ENCODE measurements at regions not wholly inside any gene's neighbourhood (a gene's known extent, or its start where the extent isn't known, plus 50 kb on each side); places are given as distances from the start of the nearest gene placed in this dataset.
"Not testable (repeated sequence)": the region's sequence is repeated elsewhere in the genome, so short reads cannot be mapped to it uniquely, and the experiment has no call there.

DNA sequence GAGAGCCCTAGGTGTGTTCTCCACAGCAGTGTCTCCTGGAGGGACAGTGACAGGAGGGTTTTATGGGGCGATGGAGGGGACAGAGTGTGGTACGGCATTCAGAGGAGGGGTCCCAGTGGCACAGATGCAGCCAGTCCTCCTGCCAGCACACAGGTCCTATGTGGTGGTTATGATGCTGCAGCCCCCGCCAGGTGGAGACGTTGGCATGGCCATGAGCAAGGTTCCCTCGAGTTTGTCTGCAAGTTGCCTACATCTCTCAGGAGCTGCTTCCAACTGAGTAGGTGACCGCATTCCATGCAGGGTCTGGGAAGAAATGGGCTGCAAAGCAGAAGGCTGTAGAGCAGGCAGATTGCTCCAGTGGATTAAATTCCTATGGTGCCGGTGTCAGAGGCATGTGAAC, 646.0 kb downstream of the TBC1D22A start:
- H3K27ac ChIP-seq (ENCODE audit: low read depth in 2 of 2, low read length in 2 of 2): no peak overlapping the region
- no peaks in the 10 kb centered on the region for H3K36me3 ChIP-seq (ENCODE audit: control insufficient read depth in 2 of 2, insufficient read depth in 2 of 2, low read length in 2 of 2)
- no peak overlapping the region for H3K4me3 ChIP-seq (ENCODE audit: low read length in 2 of 2)
- peaks cover 0 to 2% of the 10 kb centered on the region in 2 donors for H3K27me3 ChIP-seq (ENCODE audit: control insufficient read depth in 2 of 2, insufficient read depth in 2 of 2, low read length in 2 of 2)
- H3K9me3 ChIP-seq (ENCODE audit: control insufficient read depth in 2 of 2, low read length in 2 of 2): no peaks in the 10 kb centered on the region
- H3K4me1 ChIP-seq (ENCODE audit: control insufficient read depth in 2 of 2, insufficient read depth in 2 of 2, low read length in 2 of 2): no peaks in the 10 kb centered on the region
- no peak overlapping the region for H3K9ac ChIP-seq (ENCODE audit: low read depth in 1 of 2, low read length in 2 of 2)

DNA sequence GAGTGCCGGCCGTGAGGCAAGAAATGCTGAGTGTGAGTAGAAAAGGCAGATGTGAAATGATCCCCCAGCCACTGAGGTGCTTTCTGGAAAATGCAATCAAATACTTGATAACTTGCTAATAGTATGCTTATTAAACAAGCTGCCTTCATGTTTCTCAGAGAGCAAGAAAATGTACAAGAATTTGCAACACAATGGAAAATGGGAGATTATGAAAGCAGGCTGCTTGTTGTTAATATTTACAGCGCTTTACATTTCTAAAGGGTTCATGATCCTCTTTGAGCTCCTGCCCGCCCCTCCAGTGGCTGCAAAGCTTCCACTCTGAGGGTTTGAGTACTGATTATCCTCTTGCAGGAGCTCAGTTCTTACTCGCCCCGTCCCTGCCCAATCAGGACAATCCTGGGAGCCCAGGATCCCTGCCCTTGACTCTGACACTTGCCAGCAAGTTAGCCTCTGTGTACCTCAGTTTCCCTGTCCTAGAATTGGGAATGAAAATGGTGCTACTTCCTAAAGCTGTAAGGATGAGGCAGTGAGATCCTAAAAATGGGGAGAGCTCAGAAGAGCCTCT, 645.1 kb downstream of the TBC1D22A start:
- H3K27ac ChIP-seq (ENCODE audit: low read depth in 2 of 2, low read length in 2 of 2): no peak overlapping the region
- H3K36me3 ChIP-seq (ENCODE audit: control insufficient read depth in 2 of 2, insufficient read depth in 2 of 2, low read length in 2 of 2): no peaks in the 10 kb centered on the region
- H3K9me3 ChIP-seq (ENCODE audit: control insufficient read depth in 2 of 2, low read length in 2 of 2): no peaks in the 10 kb centered on the region
- no peak overlapping the region for H3K9ac ChIP-seq (ENCODE audit: low read depth in 1 of 2, low read length in 2 of 2)
- no peak overlapping the region for H3K4me3 ChIP-seq (ENCODE audit: low read length in 2 of 2)
- H3K4me1 ChIP-seq (ENCODE audit: control insufficient read depth in 2 of 2, insufficient read depth in 2 of 2, low read length in 2 of 2): no peaks in the 10 kb centered on the region
- H3K27me3 ChIP-seq (ENCODE audit: control insufficient read depth in 2 of 2, insufficient read depth in 2 of 2, low read length in 2 of 2): peaks cover 0 to 2% of the 10 kb centered on the region in 2 donors

DNA sequence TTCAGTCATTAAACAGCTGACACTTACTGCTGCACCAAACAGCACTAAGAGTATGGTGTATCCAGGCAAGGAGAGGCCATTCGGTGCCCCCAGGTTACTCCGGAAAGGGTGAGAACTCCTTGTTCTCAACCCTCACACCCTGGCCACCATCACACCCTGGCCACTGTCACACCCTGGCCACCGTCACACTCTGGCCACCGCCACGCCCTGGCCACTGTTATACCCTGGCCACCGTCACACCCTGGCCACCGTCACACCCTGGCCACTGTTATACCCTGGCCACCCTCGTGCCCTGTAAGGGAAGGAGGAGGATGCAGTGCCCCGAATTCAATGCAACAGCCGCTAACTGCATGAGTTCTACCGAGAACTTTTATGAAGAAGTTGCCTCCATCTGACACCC, 644.4 kb downstream of the TBC1D22A start:
- peaks cover 0 to 2% of the 10 kb centered on the region in 2 donors for H3K27me3 ChIP-seq (ENCODE audit: control insufficient read depth in 2 of 2, insufficient read depth in 2 of 2, low read length in 2 of 2)
- H3K27ac ChIP-seq (ENCODE audit: low read depth in 2 of 2, low read length in 2 of 2): no peak overlapping the region
- H3K4me3 ChIP-seq (ENCODE audit: low read length in 2 of 2): no peak overlapping the region
- H3K4me1 ChIP-seq (ENCODE audit: control insufficient read depth in 2 of 2, insufficient read depth in 2 of 2, low read length in 2 of 2): no peaks in the 10 kb centered on the region
- no peaks in the 10 kb centered on the region for H3K9me3 ChIP-seq (ENCODE audit: control insufficient read depth in 2 of 2, low read length in 2 of 2)
- H3K36me3 ChIP-seq (ENCODE audit: control insufficient read depth in 2 of 2, insufficient read depth in 2 of 2, low read length in 2 of 2): no peaks in the 10 kb centered on the region
- H3K9ac ChIP-seq (ENCODE audit: low read depth in 1 of 2, low read length in 2 of 2): no peak overlapping the region

DNA sequence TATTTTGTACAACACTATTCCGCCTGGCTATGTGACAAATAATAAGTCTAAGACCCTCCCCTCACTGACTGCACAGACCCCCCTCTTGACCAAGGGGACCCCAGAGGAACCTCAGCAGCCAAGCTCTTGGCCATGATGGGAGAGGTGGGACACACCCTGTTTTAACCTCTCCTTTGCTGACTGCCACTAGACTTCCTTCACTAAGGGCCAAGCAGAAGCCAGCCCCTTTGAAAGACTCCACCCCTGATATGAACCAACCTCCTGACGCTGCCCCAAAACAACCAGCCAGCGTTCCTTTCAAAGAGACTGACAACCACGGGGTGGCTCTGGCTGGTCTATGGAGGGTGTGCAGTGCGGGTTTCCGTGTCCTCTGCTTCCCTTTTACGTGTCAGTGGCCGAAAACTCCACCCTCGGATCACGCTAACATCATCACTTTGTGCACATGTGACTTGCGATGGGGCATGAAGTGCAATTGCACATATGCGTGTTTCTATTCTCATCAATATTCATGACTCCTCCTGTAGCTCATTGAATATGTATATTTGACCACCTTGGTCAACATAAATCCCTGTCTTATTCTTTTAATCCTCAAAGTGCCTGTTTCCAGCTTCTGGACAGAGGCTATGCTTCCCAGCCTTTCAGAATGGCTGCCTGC, 643.9 kb downstream of the TBC1D22A start:
- Histone ChIP-seq H3K4me1 (ENCODE audit: control insufficient read depth in 2 of 2, insufficient read depth in 2 of 2, low read length in 2 of 2) (no peaks in the 10 kb centered on the region), H3K36me3 (ENCODE audit: control insufficient read depth in 2 of 2, insufficient read depth in 2 of 2, low read length in 2 of 2) (no peaks in the 10 kb centered on the region), H3K4me3 (ENCODE audit: low read length in 2 of 2) (no peak overlapping the region), H3K9me3 (ENCODE audit: control insufficient read depth in 2 of 2, low read length in 2 of 2) (no peaks in the 10 kb centered on the region), H3K27me3 (ENCODE audit: control insufficient read depth in 2 of 2, insufficient read depth in 2 of 2, low read length in 2 of 2) (peaks cover 0 to 2% of the 10 kb centered on the region in 2 donors), H3K27ac (ENCODE audit: low read depth in 2 of 2, low read length in 2 of 2) (no peak overlapping the region), H3K9ac (ENCODE audit: low read depth in 1 of 2, low read length in 2 of 2) (no peak overlapping the region)

DNA sequence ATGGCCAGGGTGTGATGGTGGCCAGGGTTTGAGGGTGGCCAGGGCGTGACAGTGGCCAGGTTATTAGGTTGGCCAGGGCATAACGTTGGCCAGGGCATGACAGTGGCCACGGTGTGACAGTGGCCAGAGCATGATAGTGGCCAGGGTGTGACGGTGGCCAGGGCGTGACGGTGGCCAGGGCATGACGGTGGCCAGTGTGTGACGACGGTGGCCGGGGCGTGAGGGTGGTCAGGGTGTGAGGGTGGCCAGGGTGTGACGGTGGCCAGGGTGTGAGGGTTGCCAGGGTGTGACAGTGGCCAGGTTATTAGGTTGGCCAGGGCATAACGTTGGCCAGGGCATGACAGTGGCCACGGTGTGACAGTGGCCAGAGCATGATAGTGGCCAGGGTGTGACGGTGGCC, 642.8 kb downstream of the TBC1D22A start:
- not testable (repeated sequence) for H3K27me3 ChIP-seq (ENCODE audit: control insufficient read depth in 2 of 2, insufficient read depth in 2 of 2, low read length in 2 of 2); H3K9ac ChIP-seq (ENCODE audit: low read depth in 1 of 2, low read length in 2 of 2); H3K9me3 ChIP-seq (ENCODE audit: control insufficient read depth in 2 of 2, low read length in 2 of 2); H3K4me1 ChIP-seq (ENCODE audit: control insufficient read depth in 2 of 2, insufficient read depth in 2 of 2, low read length in 2 of 2); H3K36me3 ChIP-seq (ENCODE audit: control insufficient read depth in 2 of 2, insufficient read depth in 2 of 2, low read length in 2 of 2); H3K27ac ChIP-seq (ENCODE audit: low read depth in 2 of 2, low read length in 2 of 2); H3K4me3 ChIP-seq (ENCODE audit: low read length in 2 of 2)

DNA sequence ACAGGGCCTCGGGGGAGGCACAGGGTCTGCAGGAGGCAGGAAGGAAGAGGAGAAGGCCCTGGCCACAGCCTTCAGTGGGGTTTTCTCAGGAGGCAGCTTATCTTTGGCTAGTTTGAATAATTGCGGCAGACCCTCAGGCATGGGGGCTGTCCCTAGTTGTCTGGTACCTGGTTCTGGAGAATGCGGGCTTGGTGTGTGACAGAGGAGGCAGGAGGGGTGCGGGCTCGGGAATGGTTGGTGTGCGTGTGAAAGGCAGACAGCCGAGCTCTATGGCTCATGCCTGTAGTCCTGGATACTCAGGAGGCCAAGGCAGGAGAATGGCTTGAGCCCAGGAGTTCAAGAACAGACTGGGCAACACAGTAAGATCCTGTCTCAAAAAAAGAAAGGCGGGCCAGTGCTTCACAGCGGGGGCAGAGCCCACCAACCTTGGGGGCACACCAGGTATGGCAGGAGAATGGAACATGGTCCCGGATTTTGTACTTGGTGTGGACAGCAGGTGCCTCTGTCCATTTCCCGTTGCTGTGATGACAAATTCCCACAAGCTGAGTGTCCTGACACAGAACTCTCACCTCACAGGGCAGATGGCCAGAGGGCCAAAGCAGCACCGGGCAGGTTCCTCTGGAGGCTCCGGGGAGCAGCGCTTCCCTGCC, 640.6 kb downstream of the TBC1D22A start:
- Histone ChIP-seq H3K4me3 (ENCODE audit: low read length in 2 of 2) (no peak overlapping the region), H3K4me1 (ENCODE audit: control insufficient read depth in 2 of 2, insufficient read depth in 2 of 2, low read length in 2 of 2) (no peaks in the 10 kb centered on the region), H3K27ac (ENCODE audit: low read depth in 2 of 2, low read length in 2 of 2) (no peak overlapping the region), H3K9ac (ENCODE audit: low read depth in 1 of 2, low read length in 2 of 2) (no peak overlapping the region), H3K27me3 (ENCODE audit: control insufficient read depth in 2 of 2, insufficient read depth in 2 of 2, low read length in 2 of 2) (no peaks in the 10 kb centered on the region), H3K9me3 (ENCODE audit: control insufficient read depth in 2 of 2, low read length in 2 of 2) (no peaks in the 10 kb centered on the region), H3K36me3 (ENCODE audit: control insufficient read depth in 2 of 2, insufficient read depth in 2 of 2, low read length in 2 of 2) (no peaks in the 10 kb centered on the region)

DNA sequence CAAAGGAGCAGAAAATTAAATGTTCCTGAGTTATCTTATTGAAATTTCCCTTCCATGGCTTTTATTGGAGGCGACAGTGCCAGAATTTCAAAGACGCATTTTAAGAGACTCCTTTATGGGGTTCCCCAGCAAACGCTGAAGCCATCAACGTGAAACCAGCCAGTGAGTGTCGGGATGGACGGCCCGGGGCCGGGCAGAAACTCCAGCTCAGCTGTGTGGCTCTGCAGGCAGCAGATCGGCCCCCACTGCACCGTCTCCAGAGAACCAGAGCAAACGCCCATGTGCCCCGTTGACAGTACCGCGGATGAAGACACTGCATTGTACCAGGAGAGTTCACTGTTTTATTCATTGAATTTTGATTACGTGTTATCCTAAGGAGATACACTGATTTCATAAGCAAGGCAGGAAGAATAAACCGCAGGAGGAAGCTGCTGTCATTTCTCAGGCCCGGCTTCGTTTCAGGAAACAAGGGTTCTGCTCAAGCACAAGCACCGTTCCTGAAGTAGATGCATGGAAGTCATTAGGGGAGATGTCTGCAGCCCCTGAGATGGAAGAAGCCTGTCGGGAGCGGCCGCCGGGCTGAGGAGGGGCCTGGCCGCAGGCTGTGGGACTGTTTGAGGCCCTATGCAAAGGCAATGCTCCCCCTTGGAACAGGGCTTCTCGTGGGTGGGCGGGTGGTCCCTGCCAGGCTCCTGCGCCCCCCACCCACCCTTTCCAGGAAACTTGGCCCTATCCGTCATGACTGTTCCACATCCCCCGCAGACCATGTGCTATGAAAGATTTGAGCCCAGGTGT, 639.7 kb downstream of the TBC1D22A start:
- Histone ChIP-seq H3K36me3 (ENCODE audit: control insufficient read depth in 2 of 2, insufficient read depth in 2 of 2, low read length in 2 of 2) (no peaks in the 10 kb centered on the region), H3K27me3 (ENCODE audit: control insufficient read depth in 2 of 2, insufficient read depth in 2 of 2, low read length in 2 of 2) (no peaks in the 10 kb centered on the region), H3K4me1 (ENCODE audit: control insufficient read depth in 2 of 2, insufficient read depth in 2 of 2, low read length in 2 of 2) (no peaks in the 10 kb centered on the region), H3K9me3 (ENCODE audit: control insufficient read depth in 2 of 2, low read length in 2 of 2) (no peaks in the 10 kb centered on the region), H3K4me3 (ENCODE audit: low read length in 2 of 2) (no peak overlapping the region), H3K9ac (ENCODE audit: low read depth in 1 of 2, low read length in 2 of 2) (no peak overlapping the region), H3K27ac (ENCODE audit: low read depth in 2 of 2, low read length in 2 of 2) (no peak overlapping the region)

DNA sequence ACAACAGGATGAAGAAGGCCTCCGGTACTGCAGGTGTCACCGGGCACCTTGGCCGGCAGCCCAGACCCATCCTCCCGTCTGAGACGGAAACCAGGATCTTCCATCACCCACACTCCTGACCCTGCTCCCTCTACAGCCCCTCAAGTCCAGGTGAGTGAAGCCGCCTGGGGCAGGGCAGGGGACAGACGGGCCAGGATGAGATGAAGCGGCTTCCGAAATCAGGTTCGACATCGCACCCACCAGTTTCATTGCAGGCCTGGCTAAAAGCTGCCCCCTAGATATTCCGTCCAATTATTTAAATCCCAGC, 639.1 kb downstream of the TBC1D22A start:
- H3K9me3 ChIP-seq (ENCODE audit: control insufficient read depth in 2 of 2, low read length in 2 of 2): no peaks in the 10 kb centered on the region
- H3K27ac ChIP-seq (ENCODE audit: low read depth in 2 of 2, low read length in 2 of 2): no peak overlapping the region
- H3K4me1 ChIP-seq (ENCODE audit: control insufficient read depth in 2 of 2, insufficient read depth in 2 of 2, low read length in 2 of 2): no peaks in the 10 kb centered on the region
- H3K27me3 ChIP-seq (ENCODE audit: control insufficient read depth in 2 of 2, insufficient read depth in 2 of 2, low read length in 2 of 2): no peaks in the 10 kb centered on the region
- H3K9ac ChIP-seq (ENCODE audit: low read depth in 1 of 2, low read length in 2 of 2): no peak overlapping the region
- H3K36me3 ChIP-seq (ENCODE audit: control insufficient read depth in 2 of 2, insufficient read depth in 2 of 2, low read length in 2 of 2): no peaks in the 10 kb centered on the region
- H3K4me3 ChIP-seq (ENCODE audit: low read length in 2 of 2): no peak overlapping the region

DNA sequence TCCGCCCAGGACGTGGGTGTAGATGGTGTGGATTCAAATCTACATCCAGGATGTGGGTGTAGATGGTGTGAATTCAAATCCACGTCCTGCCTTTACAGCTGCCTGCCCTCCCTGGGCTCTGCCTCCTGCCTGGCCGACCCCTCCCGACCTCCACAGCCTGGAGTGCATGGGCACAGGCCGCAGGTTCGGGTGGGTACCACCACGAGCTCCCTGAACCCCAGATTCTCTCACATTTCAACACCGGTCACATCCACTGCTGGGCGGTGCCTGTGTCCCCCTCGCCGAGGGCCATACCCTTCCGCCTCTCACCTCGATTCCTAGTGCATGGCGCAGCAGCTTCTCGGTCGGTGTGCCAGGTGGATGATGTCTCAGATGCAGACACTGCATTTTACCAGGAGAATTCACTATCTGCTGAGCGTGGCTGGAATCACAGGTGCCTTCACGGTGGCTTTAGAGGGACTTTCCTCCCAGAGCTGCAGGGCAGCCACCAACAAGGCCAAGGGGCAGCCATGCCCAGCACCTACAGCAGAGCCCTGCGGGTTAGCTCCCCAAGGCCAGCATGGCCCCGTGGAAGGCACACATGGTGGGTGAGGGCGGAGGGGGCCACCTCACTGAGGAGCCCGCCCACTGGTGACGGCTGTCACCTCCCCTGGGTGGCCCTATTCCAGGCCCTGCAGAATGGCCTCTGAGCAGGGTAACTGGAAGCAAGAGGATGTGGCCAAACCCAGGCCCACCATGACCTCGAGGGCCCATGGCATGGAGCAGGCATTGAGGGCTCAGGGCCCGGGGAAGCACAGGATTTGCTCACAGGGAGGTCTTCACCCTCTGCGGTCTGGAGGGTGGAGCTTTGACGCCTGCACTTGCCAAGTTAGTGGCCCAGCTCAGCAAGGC, 638.5 kb downstream of the TBC1D22A start:
- Histone ChIP-seq H3K27ac (ENCODE audit: low read depth in 2 of 2, low read length in 2 of 2) (no peak overlapping the region), H3K9me3 (ENCODE audit: control insufficient read depth in 2 of 2, low read length in 2 of 2) (no peaks in the 10 kb centered on the region), H3K27me3 (ENCODE audit: control insufficient read depth in 2 of 2, insufficient read depth in 2 of 2, low read length in 2 of 2) (no peaks in the 10 kb centered on the region), H3K9ac (ENCODE audit: low read depth in 1 of 2, low read length in 2 of 2) (no peak overlapping the region), H3K4me1 (ENCODE audit: control insufficient read depth in 2 of 2, insufficient read depth in 2 of 2, low read length in 2 of 2) (no peaks in the 10 kb centered on the region), H3K36me3 (ENCODE audit: control insufficient read depth in 2 of 2, insufficient read depth in 2 of 2, low read length in 2 of 2) (no peaks in the 10 kb centered on the region), H3K4me3 (ENCODE audit: low read length in 2 of 2) (no peak overlapping the region)
